NCI-H187 (cell line): ENCODE measurements at regions not wholly inside any gene's neighbourhood (a gene's known extent, or its start where the extent isn't known, plus 50 kb on each side); places are given as distances from the start of the nearest gene placed in this dataset.
"Not testable (repeated sequence)": the region's sequence is repeated elsewhere in the genome, so short reads cannot be mapped to it uniquely, and the experiment has no call there.

Experiments
- DNase-seq, 2 experiments: peaks; one replicate each; lab custom pipeline; 2025; lab: John Stamatoyannopoulos, UW

DNA sequence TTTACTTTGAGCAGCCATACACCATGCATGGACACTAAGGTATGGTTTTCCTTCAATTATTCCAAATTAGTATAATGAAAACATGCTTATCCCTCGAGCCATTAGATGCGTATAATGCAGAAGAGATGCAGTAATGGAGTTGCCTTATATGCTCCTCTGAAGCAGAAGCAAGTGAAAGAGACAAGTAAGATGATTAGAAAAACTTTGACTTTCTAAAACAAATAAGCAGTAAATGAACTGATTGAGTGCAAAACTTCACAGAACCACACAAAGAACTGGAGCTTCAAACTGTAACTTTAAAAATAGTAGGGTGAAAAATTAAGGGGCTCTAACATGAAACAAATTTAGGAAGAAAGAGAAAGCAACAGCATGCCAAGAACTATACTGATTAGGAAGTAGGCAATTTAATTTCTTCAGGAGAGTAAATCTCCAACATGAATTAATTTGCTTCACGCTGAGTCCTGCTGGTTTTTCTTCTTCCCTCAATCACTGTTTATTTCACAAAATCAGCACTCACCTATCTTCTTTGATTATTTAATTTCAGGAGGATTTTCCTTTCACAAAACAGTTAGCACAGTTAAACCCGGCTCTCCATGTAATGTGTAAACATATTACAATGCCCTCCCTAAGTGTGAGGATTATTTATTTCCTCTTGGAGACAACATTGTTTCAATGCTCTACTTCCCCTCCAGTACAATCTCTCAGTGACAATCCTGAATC is 90.3 kb upstream of the PAM start:
- DNase-seq, result no peak

DNA sequence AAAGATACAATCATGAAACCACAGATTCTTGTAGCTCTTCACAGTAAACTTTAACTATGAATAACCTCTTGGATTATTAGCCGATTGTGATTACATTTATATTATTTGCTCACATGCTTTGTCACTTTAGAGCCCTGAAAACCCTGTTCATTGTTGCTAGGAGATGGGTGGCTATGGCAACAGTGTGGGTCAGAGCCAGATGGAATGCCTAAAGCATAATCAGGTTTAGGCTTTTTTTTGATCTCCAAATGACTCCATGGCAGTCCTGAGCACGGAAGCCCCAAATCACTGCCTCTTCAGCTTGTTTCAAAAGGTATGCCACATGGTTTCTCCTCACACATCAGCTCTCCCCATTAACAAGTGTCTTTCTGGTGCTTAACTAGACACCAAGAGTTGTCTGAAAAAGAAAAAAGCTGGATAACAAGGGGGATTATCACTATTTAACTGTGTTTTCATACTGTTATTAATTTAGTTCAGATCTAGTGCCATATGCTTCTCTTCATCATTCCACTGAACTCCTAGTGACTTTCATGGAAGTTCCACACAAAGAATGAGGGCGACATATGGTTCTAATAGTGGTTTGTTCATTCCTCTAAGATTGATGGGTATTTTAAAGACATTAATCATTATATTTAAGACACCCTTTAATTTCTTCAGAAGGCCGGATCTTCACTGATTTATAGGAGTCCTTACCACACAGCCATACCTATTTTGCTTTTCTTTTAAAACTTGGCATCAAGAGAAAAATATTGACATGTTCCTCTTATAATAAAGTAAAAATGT is 88.8 kb upstream of the PAM start:
- DNase-seq, result peak in 1 of 2 experiments; percentile 6

DNA sequence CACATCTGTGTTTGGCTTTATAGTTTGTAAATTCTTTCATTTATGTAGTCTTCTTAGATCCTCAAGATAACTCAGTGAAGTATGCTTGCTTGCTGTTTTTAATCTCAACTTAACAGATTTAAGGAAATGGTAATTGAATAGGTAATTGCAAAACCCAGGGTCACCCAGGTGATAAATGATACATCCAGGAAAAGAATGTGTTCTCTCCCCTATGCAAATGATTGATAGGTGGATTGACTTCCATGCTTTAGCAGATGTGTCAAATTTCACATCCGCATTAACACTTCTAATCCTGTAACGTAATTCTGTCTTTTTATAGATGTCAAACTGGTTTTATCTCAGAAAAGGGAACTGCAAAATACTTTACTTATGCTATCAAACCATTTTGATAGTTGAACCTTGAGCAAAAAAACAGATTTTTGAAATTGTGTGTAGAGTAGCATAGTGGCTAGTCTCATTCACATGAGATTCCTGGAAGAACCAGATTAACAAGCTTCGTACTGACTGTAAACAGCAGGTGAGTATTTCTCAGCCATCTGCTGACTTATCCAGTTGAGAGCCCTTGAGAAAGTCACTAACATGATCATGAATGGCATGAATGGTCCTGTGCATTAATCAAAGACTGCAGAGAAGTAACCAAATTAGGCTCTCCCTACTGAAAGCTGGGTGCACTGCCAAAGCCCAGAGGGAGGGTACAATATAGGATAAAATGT is 86.7 kb upstream of the PAM start:
- DNase-seq, result peak; percentile 58 to 79

DNA sequence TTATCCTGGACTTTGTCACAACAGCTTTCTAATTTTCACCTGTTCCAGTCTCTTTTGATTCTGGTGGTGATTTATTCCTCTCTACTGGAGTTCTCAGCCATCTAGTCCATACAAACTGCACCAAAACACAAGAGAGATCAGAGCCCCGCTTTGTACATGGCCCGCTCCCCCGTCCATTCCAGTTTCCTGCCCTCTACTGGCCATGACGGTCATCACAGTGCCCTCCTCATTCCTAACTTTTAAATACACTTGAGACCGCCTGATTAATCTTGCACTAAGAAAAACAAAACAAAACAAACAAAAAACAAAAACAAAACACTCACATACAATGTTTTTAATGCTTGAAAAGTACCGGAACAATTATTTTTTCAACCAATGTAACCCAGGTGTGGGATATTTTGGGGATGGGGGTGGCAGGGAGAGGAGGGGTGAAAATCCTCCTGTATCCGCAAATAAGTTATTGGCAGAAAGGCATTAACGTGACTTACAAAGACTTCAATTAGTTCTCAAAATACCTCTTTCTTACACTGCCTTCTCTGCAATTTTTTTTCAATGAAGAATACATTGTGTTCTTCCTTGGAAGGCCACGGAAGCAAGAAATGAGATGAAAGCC is 84.8 kb upstream of the PAM start:
- DNase-seq, result peak; percentile 53 to 60

DNA sequence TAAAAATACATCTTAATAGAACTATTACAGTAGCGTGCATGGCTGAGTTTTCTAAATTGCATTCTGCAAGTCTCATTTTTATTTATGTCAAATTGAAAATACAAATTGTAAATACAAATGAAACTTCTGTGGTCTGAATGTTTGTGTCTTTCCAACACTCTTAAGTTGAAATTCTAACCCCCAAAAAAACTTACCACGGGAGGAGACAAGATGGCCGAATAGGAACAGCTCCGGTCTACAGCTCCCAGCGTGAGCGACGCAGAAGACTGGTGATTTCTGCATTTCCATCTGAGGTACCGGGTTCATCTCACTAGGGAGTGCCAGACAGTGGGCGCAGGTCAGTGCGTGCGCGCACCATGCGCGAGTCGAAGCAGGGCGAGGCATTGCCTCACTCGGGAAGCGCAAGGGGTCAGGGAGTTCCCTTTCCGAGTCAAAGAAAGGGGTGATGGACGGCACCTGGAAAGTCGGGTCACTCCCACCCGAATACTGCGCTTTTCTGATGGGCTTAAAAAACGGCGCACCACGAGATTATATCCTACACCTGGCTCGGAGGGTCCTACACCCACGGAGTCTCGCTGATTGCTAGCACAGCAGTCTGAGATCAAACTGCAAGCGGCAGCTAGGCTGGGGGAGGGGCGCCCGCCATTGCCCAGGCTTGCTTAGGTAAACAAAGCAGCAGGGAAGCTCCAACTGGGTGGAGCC is 83.9 kb upstream of the PAM start:
- peak; percentile 15 to 36 for DNase-seq

DNA sequence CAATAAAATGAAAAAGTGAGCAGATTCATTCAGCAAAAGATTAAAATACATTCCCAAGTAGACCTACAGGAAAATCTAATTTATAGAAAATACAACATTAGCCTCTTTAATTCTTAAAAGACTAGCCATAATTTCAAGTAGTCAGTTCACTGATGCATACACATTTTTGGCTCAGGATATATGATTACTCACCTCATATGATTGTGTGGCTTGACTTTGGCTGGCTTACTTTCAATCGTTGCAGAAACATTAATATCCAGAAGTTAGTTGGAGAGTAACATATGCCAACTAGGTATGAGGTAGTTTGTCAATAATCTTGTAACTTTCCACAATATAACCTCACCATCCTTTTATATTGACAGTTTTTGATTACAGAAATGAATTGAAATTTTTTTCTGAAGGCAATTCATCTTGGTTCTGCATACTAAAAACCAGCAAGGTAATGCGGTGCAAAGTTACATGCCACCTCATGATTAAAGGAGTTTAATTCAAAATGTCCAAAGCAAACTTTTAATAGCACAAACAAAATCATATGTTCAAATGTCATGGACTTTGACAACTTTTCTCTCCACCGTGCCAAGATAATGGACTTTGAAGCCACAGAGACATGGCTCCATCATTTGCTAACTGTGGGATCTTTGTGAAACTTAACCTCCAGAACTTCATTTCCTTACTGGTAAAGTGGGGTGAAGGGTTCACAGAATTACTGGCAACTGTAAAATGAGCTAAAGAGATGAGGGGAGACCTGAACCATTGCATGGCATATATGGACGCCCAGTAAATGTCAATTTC is 76.6 kb upstream of the PAM start:
- DNase-seq, result no peak

DNA sequence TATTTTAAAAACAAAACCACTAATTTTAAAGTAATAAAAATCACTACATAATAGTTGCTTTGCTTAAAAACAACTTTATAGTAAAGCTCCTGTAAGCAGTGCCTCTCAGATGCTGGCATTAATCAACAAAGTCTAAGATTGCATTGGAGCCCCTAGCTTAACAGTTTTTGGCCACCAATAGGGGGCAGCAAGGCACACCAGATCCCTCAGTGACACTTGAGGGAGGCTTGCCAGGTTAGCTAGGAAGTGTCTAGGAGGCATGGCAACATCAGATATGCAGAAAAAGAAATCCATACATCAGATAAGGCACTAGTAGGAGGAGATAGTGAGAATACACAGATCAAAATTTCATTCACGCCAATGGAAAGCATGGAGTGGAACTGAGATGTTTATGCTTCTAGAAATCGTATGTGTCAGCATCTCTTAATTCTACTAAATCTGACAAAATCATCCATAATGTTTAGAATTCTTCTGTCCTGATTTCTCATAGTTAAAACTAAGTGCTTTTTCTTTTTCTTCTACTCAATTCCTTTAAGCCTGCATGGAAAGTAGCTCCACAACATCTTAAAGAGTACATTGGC is 73.6 kb upstream of the PAM start:
- DNase-seq, result peak; percentile 49 to 69

DNA sequence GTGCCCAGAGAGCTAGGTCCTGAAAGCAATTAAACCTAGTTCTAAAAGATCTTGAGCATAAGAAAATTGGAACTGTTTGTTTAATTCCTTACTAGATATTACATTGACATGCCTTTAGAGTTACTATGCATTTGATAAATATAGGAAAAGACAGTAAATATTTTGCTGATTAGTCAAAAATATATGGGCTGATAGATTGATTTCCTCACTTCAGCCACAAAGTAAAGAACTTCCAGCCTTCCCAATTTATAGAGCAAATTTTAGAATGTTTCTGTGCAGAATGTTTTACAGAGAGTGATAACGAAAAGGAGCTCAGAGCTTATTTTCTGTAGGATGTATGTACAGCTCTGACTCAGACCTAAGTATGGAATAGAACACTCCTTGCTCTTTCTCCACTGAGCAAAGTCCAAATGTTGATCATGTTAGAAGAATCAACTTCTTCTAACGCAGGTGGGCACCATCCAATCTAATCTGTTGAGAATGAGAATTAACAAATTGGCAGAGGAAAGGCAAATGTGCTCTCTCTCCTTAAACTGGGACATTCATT is 72.9 kb upstream of the PAM start:
- DNase-seq, result no peak

DNA sequence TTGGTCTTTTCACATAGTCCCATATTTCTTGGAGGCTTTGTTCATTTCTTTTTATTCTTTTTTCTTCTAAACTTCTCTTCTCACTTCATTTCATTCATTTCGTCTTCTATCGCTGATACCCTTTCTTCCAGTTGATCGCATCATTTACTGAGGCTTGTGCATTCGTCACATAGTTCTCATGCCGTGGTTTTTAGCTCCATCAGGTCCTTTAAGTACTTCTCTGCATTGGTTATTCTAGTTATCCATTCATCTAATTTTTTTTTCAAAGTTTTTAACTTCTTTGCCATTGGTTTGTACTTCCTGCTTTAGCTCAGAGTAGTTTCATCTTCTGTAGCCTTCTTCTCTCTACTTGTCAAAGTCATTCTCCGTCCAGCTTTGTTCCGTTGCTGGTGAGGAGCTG is 67.0 kb upstream of the PAM start:
- DNase-seq, result not testable (repeated sequence)

DNA sequence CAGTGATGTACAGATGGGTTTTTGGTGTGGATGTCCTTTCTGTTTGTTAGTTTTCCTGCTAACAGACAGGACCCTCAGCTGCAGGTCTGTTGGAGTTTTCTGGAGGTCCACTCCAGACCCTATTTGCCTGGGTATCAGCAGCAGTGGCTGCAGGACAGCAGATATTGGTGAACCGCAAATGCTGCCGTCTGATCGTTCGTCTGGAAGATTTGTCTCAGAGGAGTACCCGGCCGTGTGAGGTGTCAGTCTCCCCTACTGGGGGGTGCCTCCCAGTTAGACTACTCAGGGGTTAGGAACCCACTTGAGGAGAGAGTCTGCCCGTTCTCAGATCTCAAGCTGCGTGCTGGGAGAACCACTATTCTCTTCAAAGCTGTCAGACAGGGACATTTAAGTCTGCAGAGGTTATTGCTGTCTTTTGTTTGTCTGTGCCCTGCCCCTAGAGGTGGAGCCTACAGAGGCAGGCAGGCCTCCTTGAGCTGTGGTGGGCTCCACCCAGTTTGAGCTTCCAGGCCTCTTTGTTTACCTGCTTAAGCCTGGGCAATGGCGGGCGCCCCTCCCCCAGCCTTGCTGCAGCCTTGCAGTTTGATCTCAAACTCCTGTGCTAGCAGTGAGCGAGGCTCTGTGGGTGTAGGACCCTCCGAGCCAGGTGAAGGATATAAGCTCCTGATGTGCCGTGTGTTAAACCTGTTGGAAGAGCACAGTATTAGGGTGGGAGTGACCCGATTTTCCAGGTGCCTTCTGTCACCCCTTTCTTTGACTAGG is 66.3 kb upstream of the PAM start:
- DNase-seq, result not testable (repeated sequence)

DNA sequence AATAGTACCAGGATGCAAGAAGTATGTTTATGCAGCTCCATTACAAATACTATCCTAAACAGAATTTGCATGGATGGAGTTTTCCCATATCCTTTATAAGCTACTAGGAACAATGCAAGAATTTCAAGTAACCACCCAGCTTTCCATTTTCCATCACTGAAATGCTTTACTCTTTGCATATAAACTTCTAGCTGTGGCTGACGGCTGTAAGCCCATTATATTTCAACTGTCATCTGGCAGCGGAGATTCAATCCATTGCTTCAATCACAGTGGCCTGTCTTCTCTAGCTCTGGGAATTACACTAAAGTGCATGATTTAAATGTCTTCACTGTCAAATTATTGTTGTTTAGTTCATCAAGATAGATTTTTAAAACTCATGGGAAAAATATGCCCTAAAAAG is 64.2 kb upstream of the PAM start:
- no peak for DNase-seq

DNA sequence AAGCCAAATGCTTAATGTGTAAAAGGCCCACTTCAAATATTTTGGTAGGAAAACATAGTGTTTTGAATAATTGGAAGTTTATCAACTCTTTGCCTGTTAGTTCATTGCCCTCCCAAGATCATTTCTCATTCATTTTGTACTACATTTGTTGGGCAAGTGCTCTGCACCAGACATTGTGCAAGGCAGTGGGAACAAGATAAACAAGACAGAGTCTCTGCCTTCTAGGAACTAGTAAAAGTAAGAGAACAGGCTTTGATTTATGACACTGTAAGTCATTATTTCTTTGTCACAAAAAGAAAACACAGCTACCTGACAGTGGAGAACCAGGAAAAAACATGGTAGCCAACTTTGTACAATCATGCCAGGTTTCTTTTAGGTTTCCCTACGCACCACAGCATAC is 63.7 kb upstream of the PAM start:
- no peak for DNase-seq

DNA sequence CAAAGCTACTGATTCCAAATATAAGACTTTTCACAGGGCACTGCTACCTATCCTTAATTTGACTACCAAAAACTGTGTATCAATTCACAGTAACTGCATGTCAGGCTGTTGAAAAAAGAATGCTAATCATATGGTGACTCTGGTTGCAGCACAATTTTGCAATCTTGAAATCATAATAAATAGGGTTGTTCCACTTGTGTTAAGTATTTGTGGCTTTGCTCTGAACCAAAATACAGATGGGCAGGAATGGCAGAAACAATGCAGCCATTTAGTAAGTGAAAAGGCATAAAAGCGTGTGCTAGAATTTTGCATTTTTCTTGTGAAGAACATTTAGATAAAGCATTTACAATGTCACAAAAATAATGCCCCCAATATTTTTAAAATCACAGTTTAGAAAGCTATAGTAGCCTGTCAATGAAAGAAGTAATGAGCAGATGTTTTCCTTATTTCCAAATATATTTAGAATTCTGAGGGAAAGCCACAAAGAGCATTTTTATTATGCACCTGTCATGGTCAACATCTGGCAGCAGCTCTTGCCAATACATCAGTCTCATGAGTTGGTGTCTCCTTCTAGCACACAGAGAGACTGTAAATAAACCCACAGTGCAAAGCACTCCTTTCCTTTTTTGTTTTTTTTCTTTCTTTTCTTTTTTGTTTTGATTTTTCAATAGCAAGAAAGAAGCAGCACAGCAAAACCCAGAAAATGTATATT is 54.8 kb upstream of the PAM start:
- DNase-seq, result no peak

DNA sequence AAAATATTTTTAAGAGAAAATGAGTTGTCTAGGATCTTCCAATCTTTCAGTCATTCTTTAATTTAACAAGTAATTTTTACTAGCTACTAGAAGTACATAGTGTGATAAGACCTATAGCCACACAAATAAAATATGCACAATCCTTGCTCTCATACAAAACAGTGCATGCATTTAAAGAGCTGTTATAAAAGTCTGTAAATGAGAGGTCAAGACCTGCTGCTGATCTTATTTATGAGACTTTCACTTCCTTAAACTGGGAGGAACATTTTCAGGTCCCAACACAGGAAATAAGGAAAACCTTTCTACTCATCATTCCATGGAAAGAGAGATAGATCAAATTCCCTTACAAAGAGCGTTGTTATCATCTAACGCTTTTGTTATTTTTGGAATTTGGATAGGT is 54.2 kb upstream of the PAM start:
- no peak for DNase-seq

DNA sequence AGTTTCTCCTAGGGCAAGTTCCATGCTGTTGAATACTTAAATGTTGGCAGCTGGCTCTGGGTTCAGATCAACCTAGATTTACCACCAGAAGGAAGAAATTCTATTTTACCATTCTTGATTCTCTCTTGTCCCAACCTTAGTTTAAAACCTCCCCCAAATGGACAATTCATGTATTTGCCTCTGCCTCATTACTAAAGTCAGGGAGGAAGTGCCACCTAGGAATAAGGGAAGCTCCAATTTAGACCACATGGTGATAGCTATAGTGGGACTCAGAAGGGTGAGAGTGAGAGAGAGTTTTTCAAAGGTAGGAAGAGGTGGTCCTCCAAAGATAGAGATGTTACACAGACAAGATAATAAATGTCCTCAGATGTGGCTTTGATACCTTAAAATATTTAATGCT is 53.4 kb upstream of the PAM start:
- DNase-seq, result no peak
